DMS53 (cell line): ENCODE measurements at regions not wholly inside any gene's neighbourhood (a gene's known extent, or its start where the extent isn't known, plus 50 kb on each side); places are given as distances from the start of the nearest gene placed in this dataset.

ENCODE experiments used
- DNase-seq: peaks from one replicate; lab custom pipeline; 2025; lab: John Stamatoyannopoulos, UW

- no peak for DNase-seq
Measured at GRCh38 chrX:13266641-13267345, 53.1 kb downstream of the ATXN3L start.

GRCh38 chrX:13265549-13266132, 54.2 kb downstream of the ATXN3L start:
- no peak for DNase-seq

- DNase-seq = no peak
Measured at GRCh38 chrX:13265111-13265510, 54.7 kb downstream of the ATXN3L start.

GRCh38 chrX:13263560-13264251, 56.1 kb downstream of the ATXN3L start:
- no peak for DNase-seq

- DNase-seq = no peak
Measured at GRCh38 chrX:13261348-13261747, 58.5 kb downstream of the ATXN3L start.

DNA sequence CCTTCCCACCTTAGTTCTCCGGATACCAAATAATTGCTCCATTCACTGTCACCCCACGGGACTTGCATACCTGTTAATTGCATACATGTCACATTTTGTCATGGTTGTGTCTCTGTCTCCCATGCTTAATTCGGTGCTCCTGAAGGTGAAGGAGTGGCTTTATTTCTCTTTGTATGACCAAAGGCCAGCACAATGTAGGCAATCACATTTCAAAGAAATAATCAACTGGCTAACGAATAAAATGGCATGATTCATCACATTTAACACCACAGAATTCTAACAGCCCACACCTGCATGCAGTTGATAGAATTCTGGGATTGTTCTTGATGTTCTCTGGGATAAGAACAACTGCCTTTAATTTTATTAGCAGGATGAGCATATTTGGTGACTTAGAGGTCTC, 59.3 kb downstream of the ATXN3L start:
- no peak for DNase-seq

DNA sequence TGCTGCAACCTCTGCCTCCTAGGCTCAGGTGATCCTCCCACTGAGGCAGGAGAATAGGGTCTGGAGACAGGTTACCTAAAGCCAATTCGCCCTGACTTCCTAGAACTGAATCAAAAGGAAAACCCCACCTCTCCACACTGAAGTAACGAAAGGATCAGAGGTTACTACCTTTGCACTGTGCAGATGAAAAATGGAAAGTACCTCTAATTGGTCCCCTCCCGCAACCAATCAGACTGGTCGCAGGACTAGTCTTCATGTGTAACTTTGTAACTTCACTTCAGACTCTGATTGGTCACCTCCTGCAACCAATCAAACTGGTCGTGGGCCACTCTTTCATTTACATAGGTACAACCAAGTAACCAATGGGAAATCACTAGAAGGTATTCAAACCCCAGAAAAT, 61.1 kb downstream of the ATXN3L start:
- DNase-seq = no peak

- DNase-seq = no peak
Measured at GRCh38 chrX:13258052-13258444, 61.8 kb downstream of the ATXN3L start.

DNA sequence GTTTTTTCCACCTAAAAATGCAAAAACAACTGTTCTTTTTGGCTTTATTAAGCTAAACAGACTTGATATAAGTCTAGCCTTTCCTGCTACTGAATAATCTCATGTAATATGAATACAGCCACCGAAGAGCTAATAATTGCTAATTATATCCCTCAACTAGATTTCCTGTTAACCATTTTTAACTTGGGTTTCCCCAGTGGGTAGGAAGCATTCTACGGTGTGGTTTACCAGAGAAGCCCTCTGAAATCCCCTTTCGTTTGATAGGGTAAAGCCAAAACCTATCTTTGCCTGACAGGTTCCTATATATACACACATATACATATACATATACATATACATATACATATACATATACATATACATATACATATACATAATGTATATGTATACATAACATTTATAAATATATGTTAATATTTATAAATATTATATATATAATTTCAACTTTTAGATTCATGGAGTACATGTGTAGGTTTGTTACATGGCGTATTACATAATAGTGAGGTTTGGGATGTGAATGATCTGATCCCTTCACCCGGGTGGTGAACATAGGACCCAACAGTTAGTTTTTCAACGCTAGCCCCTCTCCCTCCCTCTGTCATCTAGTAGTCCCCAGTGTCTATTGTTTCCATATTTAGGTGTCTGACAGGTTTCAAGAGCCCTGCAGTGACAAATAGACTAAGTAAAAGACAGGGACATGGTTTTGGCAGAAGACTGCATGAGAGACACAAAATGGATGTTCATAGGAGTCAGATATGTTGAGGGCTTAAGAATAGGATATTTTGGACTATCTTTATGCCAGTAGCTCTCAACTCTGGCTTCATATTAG, 62.4 kb downstream of the ATXN3L start:
- DNase-seq = no peak

DNA sequence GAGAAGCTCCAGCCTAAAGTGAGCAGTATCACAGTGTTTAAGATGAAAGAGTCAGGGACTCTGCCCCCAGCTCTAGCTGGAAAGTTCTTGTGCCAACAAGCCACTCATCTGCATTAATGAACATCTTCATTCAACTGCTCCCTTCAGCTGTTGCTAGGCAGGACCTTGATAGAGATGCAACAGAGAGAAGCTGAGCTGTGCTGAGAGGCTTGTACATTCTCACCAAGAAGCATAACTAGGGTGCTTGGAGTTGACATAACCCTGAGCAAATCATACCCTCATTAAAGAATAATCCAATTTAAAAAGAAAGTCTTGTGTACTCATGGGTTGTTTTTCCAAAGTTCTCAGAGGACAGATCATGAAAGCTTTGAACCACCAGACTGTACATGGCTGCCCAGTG, 63.2 kb downstream of the ATXN3L start:
- DNase-seq = no peak

DNA sequence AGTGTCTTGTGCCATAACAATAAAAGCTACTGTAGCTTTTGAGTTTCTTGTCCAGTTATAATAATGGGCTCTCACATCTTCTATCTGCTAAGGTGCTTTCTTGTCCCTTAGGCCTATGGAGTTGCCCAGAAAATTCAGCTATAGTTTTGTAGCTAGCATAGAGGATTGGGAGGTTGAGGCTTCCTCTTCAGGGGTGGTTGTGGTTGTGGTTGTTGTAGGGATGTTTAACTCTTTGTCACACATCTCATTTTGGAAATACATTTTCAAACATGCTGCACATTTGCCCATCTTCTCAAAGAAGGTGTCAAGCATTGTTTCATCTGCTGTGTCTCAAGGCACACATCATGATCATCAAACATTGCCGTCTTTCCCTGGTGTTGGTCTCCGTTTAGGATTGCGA, 65.0 kb downstream of the ATXN3L start:
- no peak for DNase-seq

- DNase-seq = peak; percentile 53
Measured at GRCh38 chrX:13254076-13254785, 65.6 kb downstream of the ATXN3L start.

DNA sequence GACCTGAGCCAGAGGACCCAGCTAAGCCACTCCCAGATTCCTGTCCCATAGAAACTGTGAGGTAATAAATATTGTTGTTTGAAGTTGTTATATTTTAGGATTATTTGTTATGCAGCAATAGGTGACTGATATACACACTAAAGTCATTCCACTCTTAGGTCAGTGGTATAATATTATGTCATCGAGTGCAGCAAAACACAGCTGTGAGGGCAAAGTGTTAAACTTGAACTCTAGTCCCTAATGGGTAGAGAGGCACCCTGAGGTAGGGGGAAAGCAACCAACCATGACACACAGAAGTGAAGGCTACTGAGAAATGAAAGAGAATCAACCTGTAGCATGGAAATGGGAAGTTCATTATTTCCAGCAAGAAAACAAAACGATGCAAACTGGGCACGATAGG, 66.6 kb downstream of the ATXN3L start:
- no peak for DNase-seq

DNA sequence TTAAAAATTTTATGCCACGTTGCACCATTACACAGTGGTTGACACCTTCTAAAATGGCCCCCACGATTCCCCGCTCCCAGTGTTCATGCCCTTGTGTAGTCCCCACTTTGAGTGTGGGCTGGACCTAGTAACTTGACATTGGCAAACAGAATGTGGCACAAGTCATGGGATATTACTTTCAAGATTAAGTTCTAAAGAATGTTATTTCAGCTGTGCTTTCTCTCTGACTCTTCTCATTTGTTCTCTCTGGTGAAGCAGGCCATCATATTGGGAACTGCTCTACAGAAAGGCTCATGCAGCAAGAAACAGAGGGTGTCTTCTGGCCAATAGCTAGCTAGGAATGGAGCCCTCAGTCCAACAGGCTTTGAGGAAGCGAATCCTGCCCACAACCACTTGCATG, 67.1 kb downstream of the ATXN3L start:
- DNase-seq = no peak

- DNase-seq = no peak
Measured at GRCh38 chrX:13250826-13251580, 68.8 kb downstream of the ATXN3L start.

GRCh38 chrX:13248867-13249486, 70.9 kb downstream of the ATXN3L start:
- DNase-seq = no peak

DNA sequence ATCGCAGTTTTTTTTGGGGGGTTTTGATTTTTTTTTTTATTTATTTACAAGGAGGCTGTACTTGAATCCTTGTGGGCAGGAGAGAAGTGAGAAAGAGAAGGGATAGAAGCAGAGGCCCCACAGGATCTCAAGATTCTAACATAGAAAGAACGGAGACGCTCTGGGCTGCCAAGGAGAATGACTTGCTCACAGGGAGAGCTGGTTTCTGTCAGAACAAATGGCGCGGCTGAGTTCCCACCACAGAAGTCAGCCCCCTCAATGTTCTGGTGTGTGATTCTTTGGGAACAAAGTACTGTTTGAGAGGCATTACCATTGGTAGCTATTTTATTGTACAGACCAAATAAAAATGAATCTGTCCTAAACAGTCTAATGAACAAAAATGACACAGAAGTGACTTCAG, 80.6 kb downstream of the ATXN3L start:
- no peak for DNase-seq

- DNase-seq = peak; percentile 0
Measured at GRCh38 chrX:13235930-13236329, 83.9 kb downstream of the ATXN3L start.

DNA sequence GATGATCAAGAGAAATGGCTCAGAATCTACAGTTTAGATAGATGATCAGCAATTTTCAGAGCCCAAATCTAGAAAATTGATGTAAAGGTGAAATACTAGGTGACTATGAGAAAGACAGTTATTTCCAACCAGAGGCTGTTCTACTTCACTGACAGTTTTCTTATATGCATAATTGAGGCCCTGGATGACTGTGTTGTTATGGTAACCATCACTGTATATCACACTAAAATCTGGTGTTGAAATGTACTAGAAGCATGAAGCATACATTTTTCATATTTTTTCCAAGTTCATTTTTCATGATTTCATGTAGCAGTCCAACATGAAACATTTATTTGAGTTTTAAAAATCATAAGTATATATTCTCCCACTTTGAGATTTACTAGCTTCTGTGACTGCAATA, 87.4 kb downstream of the ATXN3L start:
- DNase-seq = no peak

DNA sequence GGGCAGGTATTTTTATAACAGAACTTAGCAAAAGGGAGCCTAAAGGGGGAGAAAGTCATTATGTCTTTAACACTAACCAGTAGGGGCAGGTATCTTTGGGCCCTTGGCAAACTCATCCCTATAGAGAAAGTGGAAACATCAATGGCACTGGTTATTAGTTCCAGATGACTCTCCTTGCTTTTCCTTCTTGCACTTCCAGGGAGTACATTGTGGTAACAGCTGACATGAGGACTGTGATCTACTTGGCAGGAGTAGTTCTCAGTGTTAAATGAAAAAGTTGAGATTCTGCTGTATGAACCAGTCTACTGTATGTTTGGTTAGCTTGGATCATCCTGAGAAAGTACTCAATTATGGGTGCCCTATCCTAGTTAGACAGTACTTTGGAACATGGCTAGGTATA, 93.6 kb downstream of the ATXN3L start:
- no peak for DNase-seq
